ENCODE measurements at regions not wholly inside any gene's neighbourhood (a gene's known extent, or its start where the extent isn't known, plus 50 kb on each side); places are given as distances from the start of the nearest gene placed in this dataset.
A peak's percentile ranks its signal among the peaks of the same experiment; 100 is the strongest.

- peak; percentile 28 for DNase-seq (ENCODE audit: low read depth)
- TF ChIP-seq, protein P1, sequence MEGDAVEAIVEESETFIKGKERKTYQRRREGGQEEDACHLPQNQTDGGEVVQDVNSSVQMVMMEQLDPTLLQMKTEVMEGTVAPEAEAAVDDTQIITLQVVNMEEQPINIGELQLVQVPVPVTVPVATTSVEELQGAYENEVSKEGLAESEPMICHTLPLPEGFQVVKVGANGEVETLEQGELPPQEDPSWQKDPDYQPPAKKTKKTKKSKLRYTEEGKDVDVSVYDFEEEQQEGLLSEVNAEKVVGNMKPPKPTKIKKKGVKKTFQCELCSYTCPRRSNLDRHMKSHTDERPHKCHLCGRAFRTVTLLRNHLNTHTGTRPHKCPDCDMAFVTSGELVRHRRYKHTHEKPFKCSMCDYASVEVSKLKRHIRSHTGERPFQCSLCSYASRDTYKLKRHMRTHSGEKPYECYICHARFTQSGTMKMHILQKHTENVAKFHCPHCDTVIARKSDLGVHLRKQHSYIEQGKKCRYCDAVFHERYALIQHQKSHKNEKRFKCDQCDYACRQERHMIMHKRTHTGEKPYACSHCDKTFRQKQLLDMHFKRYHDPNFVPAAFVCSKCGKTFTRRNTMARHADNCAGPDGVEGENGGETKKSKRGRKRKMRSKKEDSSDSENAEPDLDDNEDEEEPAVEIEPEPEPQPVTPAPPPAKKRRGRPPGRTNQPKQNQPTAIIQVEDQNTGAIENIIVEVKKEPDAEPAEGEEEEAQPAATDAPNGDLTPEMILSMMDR (IDR thresholded peaks at IDR 0.05; ENCODE audit: control insufficient read depth, extremely low read depth, insufficient read depth), result no peak
Measured at GRCh38 chr9:82332018-82332773, 343.6 kb downstream of the SPATA31D1 start.

GRCh38 chr9:82332774-82333152 lies 344.2 kb downstream of the SPATA31D1 start:
- H3K4me3 ChIP-seq (ENCODE audit: low read depth, low read length), result no peak overlapping the region
- TF ChIP-seq, protein P1 (IDR thresholded peaks at IDR 0.05; ENCODE audit: control insufficient read depth, extremely low read depth, insufficient read depth), result no peak
- DNase-seq (ENCODE audit: low read depth), result no peak

More at GRCh38 chr9:82332018-82332773, 343.6 kb downstream of the SPATA31D1 start:
- no peak overlapping the region for H3K4me3 ChIP-seq (ENCODE audit: low read depth, low read length)

DNA sequence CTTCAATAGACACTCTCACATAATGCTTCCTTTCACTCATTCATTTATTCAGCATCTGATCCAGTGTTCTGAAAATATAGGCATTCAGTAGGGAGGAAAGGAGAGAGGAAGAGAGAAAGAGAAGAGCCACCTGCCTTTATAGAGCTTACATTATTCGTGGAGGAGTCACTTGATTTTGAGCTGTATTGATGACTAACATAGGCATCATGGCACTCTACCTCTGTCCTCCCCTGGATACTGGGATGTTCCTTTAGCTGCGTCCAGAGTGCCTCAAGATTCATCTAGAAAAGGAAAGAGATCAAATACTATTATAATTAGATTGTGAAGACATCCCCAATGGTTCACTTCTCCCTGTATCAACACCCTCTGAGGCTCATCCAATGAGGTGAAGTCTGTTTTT lies 345.1 kb downstream of the SPATA31D1 start:
- H3K4me3 ChIP-seq (ENCODE audit: low read depth, low read length), result no peak overlapping the region
- no peak for DNase-seq (ENCODE audit: low read depth)
- TF ChIP-seq, protein P1 (IDR thresholded peaks at IDR 0.05; ENCODE audit: control insufficient read depth, extremely low read depth, insufficient read depth), result no peak

- DNase-seq (ENCODE audit: low read depth), result no peak
- no peak overlapping the region for H3K4me3 ChIP-seq (ENCODE audit: low read depth, low read length)
- TF ChIP-seq, protein P1 (IDR thresholded peaks at IDR 0.05; ENCODE audit: control insufficient read depth, extremely low read depth, insufficient read depth), result no peak
Measured at GRCh38 chr9:82334286-82334685, 345.7 kb downstream of the SPATA31D1 start.

- TF ChIP-seq, protein P1 (IDR thresholded peaks at IDR 0.05; ENCODE audit: control insufficient read depth, extremely low read depth, insufficient read depth), result no peak
- no peak for DNase-seq (ENCODE audit: low read depth)
Measured at GRCh38 chr9:82337351-82337750, 348.8 kb downstream of the SPATA31D1 start.

GRCh38 chr9:82342046-82342445 lies 353.5 kb downstream of the SPATA31D1 start:
- no peak for DNase-seq (ENCODE audit: low read depth)
- H3K4me3 ChIP-seq (ENCODE audit: low read depth, low read length), result no peak overlapping the region
- TF ChIP-seq, protein P1 (IDR thresholded peaks at IDR 0.05; ENCODE audit: control insufficient read depth, extremely low read depth, insufficient read depth), result no peak

More at GRCh38 chr9:82337351-82337750, 348.8 kb downstream of the SPATA31D1 start:
- no peak overlapping the region for H3K4me3 ChIP-seq (ENCODE audit: low read depth, low read length)

DNA sequence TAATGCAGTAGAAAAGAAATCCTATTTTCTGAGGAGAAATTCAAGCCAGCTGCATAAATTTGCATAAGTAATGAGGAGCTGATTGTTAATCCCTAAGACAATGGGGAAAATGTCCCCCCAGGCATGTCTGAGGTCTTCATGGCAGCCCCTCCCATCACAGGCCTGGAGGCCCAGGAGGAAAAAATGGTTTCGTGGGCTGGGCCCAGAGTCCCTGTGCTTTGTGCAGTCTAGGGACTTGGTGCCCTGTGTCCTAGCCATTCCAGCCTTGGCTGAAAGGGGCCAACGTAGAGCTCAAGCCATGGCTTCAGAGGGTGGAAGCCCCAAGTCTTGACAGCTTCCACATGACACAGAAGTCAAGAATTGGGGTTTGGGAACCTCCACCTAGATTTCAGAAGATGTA lies 357.5 kb downstream of the SPATA31D1 start:
- no peak for DNase-seq (ENCODE audit: low read depth)
- no peak overlapping the region for H3K4me3 ChIP-seq (ENCODE audit: low read depth, low read length)
- TF ChIP-seq, protein P1 (IDR thresholded peaks at IDR 0.05; ENCODE audit: control insufficient read depth, extremely low read depth, insufficient read depth), result no peak
